HUES6 (cell line): ENCODE measurements at regions not wholly inside any gene's neighbourhood (a gene's known extent, or its start where the extent isn't known, plus 50 kb on each side); places are given as distances from the start of the nearest gene placed in this dataset.
"Not testable (repeated sequence)": the region's sequence is repeated elsewhere in the genome, so short reads cannot be mapped to it uniquely, and the experiment has no call there.

ENCODE experiments used
- H3K27ac ChIP-seq: 2 replicates; pipeline ENCODE4 v1.7.0; 2013; ENCODE audit warnings: low read depth, mild to moderate bottlenecking, low read length, inconsistent platforms
- H3K27me3 ChIP-seq: 2 replicates; pipeline ENCODE4 v1.6.1; 2013; ENCODE audit warnings: low read length; ENCODE audit not compliant: control insufficient read depth, insufficient read depth
- H3K36me3 ChIP-seq: 2 replicates; pipeline ENCODE4 v1.6.1; 2013; ENCODE audit warnings: low read length; ENCODE audit not compliant: control insufficient read depth, insufficient read depth
- H3K4me1 ChIP-seq: 2 replicates; pipeline ENCODE4 v1.6.1; 2013; ENCODE audit warnings: low read length; ENCODE audit not compliant: control insufficient read depth, insufficient read depth
- H3K4me3 ChIP-seq: 2 replicates; pipeline ENCODE4 v1.5.1; 2013; ENCODE audit warnings: low read depth, low read length
- H3K9ac ChIP-seq: one replicate; pipeline ENCODE4 v1.6.1; 2013; ENCODE audit warnings: mild to moderate bottlenecking, low read length
- H3K9me3 ChIP-seq: 2 replicates; pipeline ENCODE4 v1.6.1; 2013; ENCODE audit warnings: low read depth, low read length; ENCODE audit not compliant: control insufficient read depth, insufficient read depth

DNA sequence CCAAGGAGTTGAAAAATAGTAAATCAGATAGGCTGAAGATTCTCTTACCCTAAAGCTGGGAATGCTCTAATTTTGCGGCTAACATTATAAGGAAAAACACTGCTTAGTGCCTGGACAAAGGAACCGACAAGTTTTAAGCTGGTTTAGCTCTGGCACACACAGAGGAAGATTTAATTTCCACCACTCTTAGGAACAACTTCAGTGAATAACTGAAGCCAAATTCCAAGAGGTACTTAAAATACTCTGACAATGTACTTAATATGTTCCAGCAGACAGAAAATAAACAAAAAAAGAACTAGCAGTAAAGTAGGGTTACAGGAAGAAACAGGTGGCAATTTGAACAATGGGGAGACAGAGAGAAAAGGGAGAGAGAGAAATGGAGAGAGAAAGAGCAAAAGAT, 340.8 kb upstream of the NDST4 start:
- Histone ChIP-seq H3K27me3 (no peaks in the 10 kb centered on the region), H3K9me3 (peaks cover 2% of the 10 kb centered on the region; the same call in 1 of the 2 replicates), H3K27ac (no peak overlapping the region), H3K4me3 (no peak overlapping the region), H3K9ac (no peak overlapping the region), H3K36me3 (no peaks in the 10 kb centered on the region), H3K4me1 (no peaks in the 10 kb centered on the region)

GRCh38 chr4:115453416-115453815, 340.0 kb upstream of the NDST4 start:
- H3K27ac ChIP-seq, result no peak overlapping the region

GRCh38 chr4:115452229-115452628, 338.8 kb upstream of the NDST4 start:
- H3K27me3 ChIP-seq, H3K4me3 ChIP-seq, H3K9me3 ChIP-seq, H3K4me1 ChIP-seq, H3K27ac ChIP-seq, H3K9ac ChIP-seq, H3K36me3 ChIP-seq: not testable (repeated sequence)

More at GRCh38 chr4:115453416-115453815, 340.0 kb upstream of the NDST4 start:
- Histone ChIP-seq H3K36me3 (no peaks in the 10 kb centered on the region), H3K9ac (no peak overlapping the region), H3K4me1 (no peaks in the 10 kb centered on the region), H3K9me3 (peaks cover under 1% of the 10 kb centered on the region; the same call in 1 of the 2 replicates), H3K27me3 (no peaks in the 10 kb centered on the region), H3K4me3 (no peak overlapping the region)

- Histone ChIP-seq H3K27me3 (no peaks in the 10 kb centered on the region), H3K4me1 (no peaks in the 10 kb centered on the region; the same call in 1 of the 2 replicates), H3K4me3 (no peak overlapping the region)
These were observed 324.3 kb upstream of the NDST4 start for GRCh38 chr4:115437739-115438138.

GRCh38 chr4:115433491-115433890, 320.1 kb upstream of the NDST4 start:
- H3K27me3 ChIP-seq, result no peaks in the 10 kb centered on the region
- H3K27ac ChIP-seq, result no peak overlapping the region
- no peaks in the 10 kb centered on the region for H3K9me3 ChIP-seq
- H3K36me3 ChIP-seq, result no peaks in the 10 kb centered on the region
- H3K4me1 ChIP-seq, result no peaks in the 10 kb centered on the region
- H3K4me3 ChIP-seq, result no peak overlapping the region
- no peak overlapping the region for H3K9ac ChIP-seq

More at GRCh38 chr4:115437739-115438138, 324.3 kb upstream of the NDST4 start:
- H3K27ac ChIP-seq, result no peak overlapping the region
- H3K36me3 ChIP-seq, result no peaks in the 10 kb centered on the region
- no peak overlapping the region for H3K9ac ChIP-seq
- peaks cover 6% of the 10 kb centered on the region; the same call in 1 of the 2 replicates for H3K9me3 ChIP-seq

- Histone ChIP-seq H3K36me3 (no peaks in the 10 kb centered on the region), H3K9me3 (peaks cover under 1% of the 10 kb centered on the region; the same call in 1 of the 2 replicates), H3K27ac (no peak overlapping the region), H3K27me3 (no peaks in the 10 kb centered on the region), H3K4me3 (no peak overlapping the region), H3K9ac (no peak overlapping the region), H3K4me1 (no peaks in the 10 kb centered on the region)
These were observed 316.6 kb upstream of the NDST4 start for GRCh38 chr4:115430024-115430423.

- Histone ChIP-seq H3K9ac (no peak overlapping the region), H3K4me3 (no peak overlapping the region), H3K4me1 (no peaks in the 10 kb centered on the region), H3K9me3 (peaks cover 15% of the 10 kb centered on the region), H3K36me3 (peaks cover 3% of the 10 kb centered on the region; the same call in 1 of the 2 replicates), H3K27ac (no peak overlapping the region), H3K27me3 (no peaks in the 10 kb centered on the region)
These were observed 315.0 kb upstream of the NDST4 start for GRCh38 chr4:115428455-115428854.

GRCh38 chr4:115424852-115425251, 311.4 kb upstream of the NDST4 start:
- Histone ChIP-seq H3K4me1 (no peaks in the 10 kb centered on the region), H3K27ac (no peak overlapping the region), H3K9me3 (peaks cover 41% of the 10 kb centered on the region), H3K36me3 (peaks cover 6% of the 10 kb centered on the region; the same call in 1 of the 2 replicates), H3K27me3 (no peaks in the 10 kb centered on the region), H3K4me3 (no peak overlapping the region), H3K9ac (no peak overlapping the region)

GRCh38 chr4:115418635-115419396, 305.4 kb upstream of the NDST4 start:
- peaks cover 3% of the 10 kb centered on the region; the same call in 1 of the 2 replicates for H3K36me3 ChIP-seq
- H3K27ac ChIP-seq, result peak overlapping the region; percentile 58; the same call in 1 of the 2 replicates
- peaks cover 6% of the 10 kb centered on the region; the same call in 1 of the 2 replicates for H3K4me1 ChIP-seq
- no peak overlapping the region for H3K9ac ChIP-seq
- H3K9me3 ChIP-seq, result peaks cover 41% of the 10 kb centered on the region
- H3K4me3 ChIP-seq, result no peak overlapping the region
- no peaks in the 10 kb centered on the region for H3K27me3 ChIP-seq

DNA sequence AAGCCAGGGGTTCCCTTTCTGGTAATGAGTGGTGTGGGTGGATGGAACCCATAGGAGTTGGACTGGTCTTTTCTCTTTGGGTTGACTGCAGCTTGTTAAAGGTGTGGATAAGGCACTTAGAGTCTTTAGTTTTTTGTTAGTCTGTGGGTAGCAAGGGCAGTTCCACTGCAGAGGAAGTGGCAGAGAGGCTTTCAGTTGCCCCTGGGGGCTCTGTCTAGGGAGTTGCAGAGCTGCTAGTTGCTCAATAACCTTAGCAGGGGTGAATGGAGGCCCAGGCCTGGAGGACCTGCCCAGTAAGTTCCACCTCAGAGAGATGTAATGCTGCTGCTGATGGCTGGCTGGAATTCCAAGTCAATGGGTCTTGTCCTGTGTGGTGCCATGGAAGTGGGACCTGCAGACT, 282.6 kb upstream of the NDST4 start:
- no peak overlapping the region for H3K9ac ChIP-seq
- no peaks in the 10 kb centered on the region for H3K4me1 ChIP-seq
- no peaks in the 10 kb centered on the region for H3K36me3 ChIP-seq
- H3K27me3 ChIP-seq, result no peaks in the 10 kb centered on the region
- H3K4me3 ChIP-seq, result no peak overlapping the region
- H3K9me3 ChIP-seq, result peaks cover 5% of the 10 kb centered on the region; the same call in 1 of the 2 replicates
- no peak overlapping the region for H3K27ac ChIP-seq

- no peaks in the 10 kb centered on the region for H3K9me3 ChIP-seq
These were observed 263.4 kb upstream of the NDST4 start for GRCh38 chr4:115376866-115377265.

More at GRCh38 chr4:115376866-115377265, 263.4 kb upstream of the NDST4 start:
- H3K27ac ChIP-seq, result no peak overlapping the region
- no peak overlapping the region for H3K9ac ChIP-seq
- H3K4me1 ChIP-seq, result no peaks in the 10 kb centered on the region
- no peaks in the 10 kb centered on the region for H3K27me3 ChIP-seq
- H3K4me3 ChIP-seq, result no peak overlapping the region
- H3K36me3 ChIP-seq, result no peaks in the 10 kb centered on the region
